GM23338 (cell line): ENCODE measurements at regions not wholly inside any gene's neighbourhood (a gene's known extent, or its start where the extent isn't known, plus 50 kb on each side); places are given as distances from the start of the nearest gene placed in this dataset.

ENCODE experiments used
- ATAC-seq: fragments of 200-7000 bp; cut with Tn5 transposase; 3 replicates; pipeline ENCODE4 v1.9.1; 2020
- DNase-seq: peaks from one replicate; pipeline ENCODE4 v3.0.0-alpha.2; 2015; ENCODE audit warnings: low spot score
- H2AFZ ChIP-seq: fragments of 200-600 bp; sonication (generic); 2 replicates; pipeline ENCODE4 v1.8.0; 2016; ENCODE audit warnings: antibody characterized with exemption, mild to moderate bottlenecking, moderate library complexity
- H3F3A ChIP-seq: fragments of 200-600 bp; sonication (generic); replicated peaks from 2 replicates; pipeline ENCODE4 v1.8.0; 2017; ENCODE audit warnings: antibody characterized with exemption, mixed run types, low read depth
- H3K27ac ChIP-seq: fragments of 200-600 bp; sonication (generic); 2 replicates; pipeline ENCODE4 v1.6.1; 2016; ENCODE audit warnings: low read depth
- H3K27me3 ChIP-seq: fragments of 200-600 bp; sonication (generic); 2 replicates; pipeline ENCODE4 v1.8.0; 2016; ENCODE audit warnings: mild to moderate bottlenecking, mixed run types, moderate library complexity; ENCODE audit not compliant: insufficient read depth
- H3K36me3 ChIP-seq: fragments of 200-600 bp; sonication (generic); 2 replicates; pipeline ENCODE4 v1.8.0; 2016; ENCODE audit warnings: mild to moderate bottlenecking; ENCODE audit not compliant: insufficient read depth
- H3K4me1 ChIP-seq: fragments of 200-600 bp; sonication (generic); 2 replicates; pipeline ENCODE4 v1.8.0; 2016; ENCODE audit warnings: mild to moderate bottlenecking, moderate library complexity; ENCODE audit not compliant: insufficient read depth
- H3K4me2 ChIP-seq: fragments of 200-600 bp; sonication (generic); 2 replicates; pipeline ENCODE4 v1.7.1; 2017; ENCODE audit warnings: mixed run types
- H3K4me3 ChIP-seq: fragments of 200-600 bp; sonication (generic); 2 replicates; pipeline ENCODE4 v1.6.1; 2016; ENCODE audit warnings: mixed run types
- H3K79me2 ChIP-seq: fragments of 200-600 bp; sonication (generic); replicated peaks from 2 replicates; pipeline ENCODE4 v1.8.0; 2017; ENCODE audit warnings: mild to moderate bottlenecking; ENCODE audit not compliant: insufficient read depth
- H3K9me2 ChIP-seq: fragments of 200-600 bp; sonication (generic); 2 replicates; pipeline ENCODE4 v1.8.0; 2017; ENCODE audit not compliant: insufficient read depth
- H4K20me1 ChIP-seq: fragments of 200-600 bp; sonication (generic); replicated peaks from 2 replicates; pipeline ENCODE4 v1.8.0; 2017; ENCODE audit warnings: mild to moderate bottlenecking; ENCODE audit not compliant: insufficient read depth
- H3K27ac Mint-ChIP-seq: 2 replicates; pipeline ENCODE4 v1.8.0; 2020; ENCODE audit warnings: inconsistent platforms, mild to moderate bottlenecking, moderate library complexity, mixed read lengths
- H3K27me3 Mint-ChIP-seq: 3 replicates; pipeline ENCODE4 v1.8.0; 2022; ENCODE audit warnings: low read depth, mild to moderate bottlenecking, moderate library complexity, mixed read lengths, inconsistent platforms; ENCODE audit not compliant: insufficient read depth, poor library complexity
- H3K36me3 Mint-ChIP-seq: 3 replicates; pipeline ENCODE4 v1.8.0; 2021; ENCODE audit warnings: low read depth, mild to moderate bottlenecking, inconsistent platforms, moderate library complexity, mixed read lengths
- H3K4me1 Mint-ChIP-seq: 3 replicates; pipeline ENCODE4 v1.8.0; 2020; ENCODE audit warnings: mild to moderate bottlenecking, inconsistent platforms, mixed read lengths
- H3K4me3 Mint-ChIP-seq: 3 replicates; pipeline ENCODE4 v1.8.0; 2021; ENCODE audit warnings: moderate library complexity, mild to moderate bottlenecking, inconsistent platforms, mixed read lengths
- H3K9me3 Mint-ChIP-seq: 3 replicates; pipeline ENCODE4 v1.8.0; 2020; ENCODE audit warnings: moderate library complexity, mild to moderate bottlenecking, inconsistent platforms, mixed read lengths
- CREB1 ChIP-seq: fragments of 250-450 bp; sonication (Bioruptor Pico); IDR thresholded peaks from 2 replicates; pipeline ENCODE4 v1.5.0; 2020; ENCODE audit warnings: low read depth, mild to moderate bottlenecking, moderate library complexity
- EZH2 ChIP-seq: fragments of 200-600 bp; sonication (generic); IDR thresholded peaks from one replicate; pipeline ENCODE4 v1.8.0; 2017; ENCODE audit warnings: antibody characterized with exemption, mild to moderate bottlenecking, low read depth; ENCODE audit not compliant: unreplicated experiment
- EZH2phosphoT487 ChIP-seq: fragments of 200-600 bp; sonication (generic); IDR thresholded peaks from one replicate; pipeline ENCODE4 v1.8.1; 2018; ENCODE audit warnings: antibody characterized with exemption; ENCODE audit not compliant: unreplicated experiment
- JUNB ChIP-seq: IDR thresholded peaks from one replicate; pipeline ENCODE4 v1.6.1; 2016; ENCODE audit warnings: antibody characterized with exemption; ENCODE audit not compliant: unreplicated experiment
- NANOG ChIP-seq: IDR thresholded peaks from 2 replicates; pipeline ENCODE4 v1.6.1; 2016; ENCODE audit warnings: antibody characterized with exemption, borderline replicate concordance
- POLR2AphosphoS5 ChIP-seq: IDR thresholded peaks from 2 replicates; pipeline ENCODE4 v1.6.1; 2016; ENCODE audit warnings: antibody characterized with exemption, low read depth
- STAT1 ChIP-seq: IDR thresholded peaks from one replicate; pipeline ENCODE4 v1.6.1; 2016; ENCODE audit warnings: antibody characterized with exemption; ENCODE audit not compliant: unreplicated experiment
- ZNF114 ChIP-seq: fragments of 250-450 bp; sonication (Bioruptor Pico); IDR thresholded peaks from 2 replicates; pipeline ENCODE4 v1.5.0; 2020; ENCODE audit warnings: mild to moderate bottlenecking, moderate library complexity
- ZNF331 ChIP-seq: fragments of 250-450 bp; sonication (Bioruptor Pico); IDR thresholded peaks from 2 replicates; pipeline ENCODE4 v1.5.0; 2020; ENCODE audit warnings: low read depth, mild to moderate bottlenecking, moderate library complexity
- TF ChIP-seq, protein P1 (sequence below), 2 experiments: fragments of 200-600 bp in 1 of 2; sonication (generic) in 1 of 2; conservative IDR thresholded peaks; 2 replicates each; pipeline versions ENCODE4 v1.5.1 to v1.6.1; 2016 to 2017; ENCODE audit warnings: antibody characterized with exemption in 2 of 2, low read depth in 2 of 2, mild to moderate bottlenecking in 2 of 2, moderate library complexity in 1 of 2
- TF ChIP-seq, protein P2 (sequence below): IDR thresholded peaks from one replicate; pipeline ENCODE4 v1.6.1; 2018; ENCODE audit warnings: antibody characterized with exemption; ENCODE audit not compliant: unreplicated experiment
- TF ChIP-seq, protein P3 (sequence below): IDR thresholded peaks from 2 replicates; pipeline ENCODE4 v1.6.1; 2016; ENCODE audit warnings: antibody characterized with exemption

DNA sequence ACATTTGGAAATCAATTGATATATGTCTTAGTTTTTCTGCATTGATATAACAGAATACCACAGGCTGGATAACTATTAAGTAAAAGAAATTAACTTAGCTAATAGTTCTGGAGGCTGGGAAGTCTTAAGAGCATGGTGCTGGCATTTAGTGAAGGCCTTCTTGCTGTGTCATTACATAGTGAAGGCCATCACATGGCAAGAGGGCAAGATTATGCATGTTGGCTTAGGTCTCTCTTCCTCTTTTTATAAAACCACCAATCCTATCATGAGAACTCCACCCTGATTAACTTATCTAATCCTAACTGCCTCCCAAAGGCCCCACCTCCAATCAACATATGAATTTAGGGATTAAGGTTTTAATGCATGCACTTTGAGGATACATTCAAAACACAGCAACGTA is 225.5 kb upstream of the VRK2 start:
- H3K27ac ChIP-seq: no peak overlapping the region
- H3K27me3 ChIP-seq: no peaks in the 10 kb centered on the region
- DNase-seq (no peak), ATAC-seq (no peak)
- TF ChIP-seq POLR2AphosphoS5: no peak
- no peak for TF ChIP-seq JUNB
- TF ChIP-seq, protein P1, sequence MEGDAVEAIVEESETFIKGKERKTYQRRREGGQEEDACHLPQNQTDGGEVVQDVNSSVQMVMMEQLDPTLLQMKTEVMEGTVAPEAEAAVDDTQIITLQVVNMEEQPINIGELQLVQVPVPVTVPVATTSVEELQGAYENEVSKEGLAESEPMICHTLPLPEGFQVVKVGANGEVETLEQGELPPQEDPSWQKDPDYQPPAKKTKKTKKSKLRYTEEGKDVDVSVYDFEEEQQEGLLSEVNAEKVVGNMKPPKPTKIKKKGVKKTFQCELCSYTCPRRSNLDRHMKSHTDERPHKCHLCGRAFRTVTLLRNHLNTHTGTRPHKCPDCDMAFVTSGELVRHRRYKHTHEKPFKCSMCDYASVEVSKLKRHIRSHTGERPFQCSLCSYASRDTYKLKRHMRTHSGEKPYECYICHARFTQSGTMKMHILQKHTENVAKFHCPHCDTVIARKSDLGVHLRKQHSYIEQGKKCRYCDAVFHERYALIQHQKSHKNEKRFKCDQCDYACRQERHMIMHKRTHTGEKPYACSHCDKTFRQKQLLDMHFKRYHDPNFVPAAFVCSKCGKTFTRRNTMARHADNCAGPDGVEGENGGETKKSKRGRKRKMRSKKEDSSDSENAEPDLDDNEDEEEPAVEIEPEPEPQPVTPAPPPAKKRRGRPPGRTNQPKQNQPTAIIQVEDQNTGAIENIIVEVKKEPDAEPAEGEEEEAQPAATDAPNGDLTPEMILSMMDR (conservative IDR thresholded peaks at IDR 0.05; ENCODE audit: low read depth in 2 of 2): no peak
- TF ChIP-seq ZNF114 (CRISPR knock-in tag): no peak
- no peak for TF ChIP-seq ZNF331 (CRISPR knock-in tag)
- TF ChIP-seq EZH2phosphoT487: no peak
- TF ChIP-seq CREB1 (CRISPR knock-in tag): no peak
- TF ChIP-seq, protein P2, sequence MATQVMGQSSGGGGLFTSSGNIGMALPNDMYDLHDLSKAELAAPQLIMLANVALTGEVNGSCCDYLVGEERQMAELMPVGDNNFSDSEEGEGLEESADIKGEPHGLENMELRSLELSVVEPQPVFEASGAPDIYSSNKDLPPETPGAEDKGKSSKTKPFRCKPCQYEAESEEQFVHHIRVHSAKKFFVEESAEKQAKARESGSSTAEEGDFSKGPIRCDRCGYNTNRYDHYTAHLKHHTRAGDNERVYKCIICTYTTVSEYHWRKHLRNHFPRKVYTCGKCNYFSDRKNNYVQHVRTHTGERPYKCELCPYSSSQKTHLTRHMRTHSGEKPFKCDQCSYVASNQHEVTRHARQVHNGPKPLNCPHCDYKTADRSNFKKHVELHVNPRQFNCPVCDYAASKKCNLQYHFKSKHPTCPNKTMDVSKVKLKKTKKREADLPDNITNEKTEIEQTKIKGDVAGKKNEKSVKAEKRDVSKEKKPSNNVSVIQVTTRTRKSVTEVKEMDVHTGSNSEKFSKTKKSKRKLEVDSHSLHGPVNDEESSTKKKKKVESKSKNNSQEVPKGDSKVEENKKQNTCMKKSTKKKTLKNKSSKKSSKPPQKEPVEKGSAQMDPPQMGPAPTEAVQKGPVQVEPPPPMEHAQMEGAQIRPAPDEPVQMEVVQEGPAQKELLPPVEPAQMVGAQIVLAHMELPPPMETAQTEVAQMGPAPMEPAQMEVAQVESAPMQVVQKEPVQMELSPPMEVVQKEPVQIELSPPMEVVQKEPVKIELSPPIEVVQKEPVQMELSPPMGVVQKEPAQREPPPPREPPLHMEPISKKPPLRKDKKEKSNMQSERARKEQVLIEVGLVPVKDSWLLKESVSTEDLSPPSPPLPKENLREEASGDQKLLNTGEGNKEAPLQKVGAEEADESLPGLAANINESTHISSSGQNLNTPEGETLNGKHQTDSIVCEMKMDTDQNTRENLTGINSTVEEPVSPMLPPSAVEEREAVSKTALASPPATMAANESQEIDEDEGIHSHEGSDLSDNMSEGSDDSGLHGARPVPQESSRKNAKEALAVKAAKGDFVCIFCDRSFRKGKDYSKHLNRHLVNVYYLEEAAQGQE: no peak
- TF ChIP-seq NANOG: no peak
- no peak for TF ChIP-seq EZH2
- TF ChIP-seq, protein P3, sequence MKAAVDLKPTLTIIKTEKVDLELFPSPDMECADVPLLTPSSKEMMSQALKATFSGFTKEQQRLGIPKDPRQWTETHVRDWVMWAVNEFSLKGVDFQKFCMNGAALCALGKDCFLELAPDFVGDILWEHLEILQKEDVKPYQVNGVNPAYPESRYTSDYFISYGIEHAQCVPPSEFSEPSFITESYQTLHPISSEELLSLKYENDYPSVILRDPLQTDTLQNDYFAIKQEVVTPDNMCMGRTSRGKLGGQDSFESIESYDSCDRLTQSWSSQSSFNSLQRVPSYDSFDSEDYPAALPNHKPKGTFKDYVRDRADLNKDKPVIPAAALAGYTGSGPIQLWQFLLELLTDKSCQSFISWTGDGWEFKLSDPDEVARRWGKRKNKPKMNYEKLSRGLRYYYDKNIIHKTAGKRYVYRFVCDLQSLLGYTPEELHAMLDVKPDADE: no peak
- TF ChIP-seq STAT1: no peak
- no peak overlapping the region for H2AFZ ChIP-seq
- no peaks in the 10 kb centered on the region for H4K20me1 ChIP-seq
- Mint-ChIP-seq H3K36me3 (no peaks in the 10 kb centered on the region), H3K9me3 (no peaks in the 10 kb centered on the region; the same call in 2 of the 3 replicates), H3K27me3 (peaks cover 1% of the 10 kb centered on the region), H3K4me1 (peaks cover 2% of the 10 kb centered on the region; the same call in 1 of the 3 replicates), H3K27ac (peak overlapping the region; percentile 49), H3K4me3 (no peak overlapping the region)
- no peak overlapping the region for H3K4me3 ChIP-seq
- no peaks in the 10 kb centered on the region for H3K9me2 ChIP-seq
- H3K36me3 ChIP-seq: no peaks in the 10 kb centered on the region
- H3K4me2 ChIP-seq: no peak overlapping the region
- no peaks in the 10 kb centered on the region for H3F3A ChIP-seq
- H3K4me1 ChIP-seq: no peaks in the 10 kb centered on the region
- no peaks in the 10 kb centered on the region for H3K79me2 ChIP-seq
